Hepatocyte (in vitro differentiated cells): ENCODE measurements at regions not wholly inside any gene's neighbourhood (a gene's known extent, or its start where the extent isn't known, plus 50 kb on each side); places are given as distances from the start of the nearest gene placed in this dataset.

Experiments
- DNase-seq: peaks from one replicate; pipeline ENCODE4 v3.0.0-alpha.2; 2016; ENCODE audit warnings: low spot score
- H2AFZ ChIP-seq: fragments of 200-600 bp; sonication (generic); 2 replicates; pipeline ENCODE4 v1.6.0; 2016; ENCODE audit warnings: antibody characterized with exemption, mild to moderate bottlenecking
- H3K27ac ChIP-seq: fragments of 200-600 bp; sonication (generic); 2 replicates; pipeline ENCODE4 v1.5.1; 2016; ENCODE audit warnings: mild to moderate bottlenecking
- H3K27me3 ChIP-seq: fragments of 200-600 bp; sonication (generic); 2 replicates; pipeline ENCODE4 v1.6.1; 2016
- H3K36me3 ChIP-seq: fragments of 200-600 bp; sonication (generic); replicated peaks from 2 replicates; pipeline ENCODE4 v1.5.1; 2016; ENCODE audit warnings: low read depth; ENCODE audit not compliant: insufficient read depth
- H3K4me1 ChIP-seq: fragments of 200-600 bp; sonication (generic); 2 replicates; pipeline ENCODE4 v1.5.1; 2016; ENCODE audit warnings: mild to moderate bottlenecking, moderate library complexity; ENCODE audit not compliant: insufficient read depth
- H3K4me2 ChIP-seq: fragments of 200-600 bp; sonication (generic); 2 replicates; pipeline ENCODE4 v1.6.0; 2016
- H3K4me3 ChIP-seq: fragments of 200-600 bp; sonication (generic); 2 replicates; pipeline ENCODE4 v1.5.1; 2016; ENCODE audit warnings: mild to moderate bottlenecking
- H3K79me2 ChIP-seq: fragments of 200-600 bp; sonication (generic); 2 replicates; pipeline ENCODE4 v1.6.0; 2017; ENCODE audit warnings: mild to moderate bottlenecking
- H3K9me2 ChIP-seq: fragments of 200-600 bp; sonication (generic); replicated peaks from 2 replicates; pipeline ENCODE4 v1.6.0; 2017; ENCODE audit warnings: mild to moderate bottlenecking; ENCODE audit not compliant: insufficient read depth
- H3K9me3 ChIP-seq: fragments of 200-600 bp; sonication (generic); 2 replicates; pipeline ENCODE4 v1.5.1; 2016; ENCODE audit warnings: low read depth, mild to moderate bottlenecking
- H4K20me1 ChIP-seq: fragments of 200-600 bp; sonication (generic); 2 replicates; pipeline ENCODE4 v1.6.0; 2016; ENCODE audit warnings: mild to moderate bottlenecking; ENCODE audit not compliant: insufficient read depth, poor library complexity, severe bottlenecking
- EZH2 ChIP-seq: fragments of 200-600 bp; sonication (generic); IDR thresholded peaks from 2 replicates; pipeline ENCODE4 v1.6.1; 2016; ENCODE audit warnings: antibody characterized with exemption, mild to moderate bottlenecking, borderline replicate concordance
- EZH2phosphoT487 ChIP-seq: fragments of 200-600 bp; sonication (generic); IDR thresholded peaks from one replicate; pipeline ENCODE4 v1.6.1; 2018; ENCODE audit warnings: antibody characterized with exemption, mild to moderate bottlenecking, low read depth, moderate library complexity; ENCODE audit not compliant: unreplicated experiment, severe bottlenecking
- WGBS: methylation state at CpG from one replicate; pipeline ENCODE4 v1.1.6; 2016; ENCODE audit warnings: low lambda C conversion rate; ENCODE audit errors: missing lambda C conversion rate; 5-methylcytosine and 5-hydroxymethylcytosine counted together
- TF ChIP-seq, protein P1 (sequence below): fragments of 200-600 bp; sonication (generic); IDR thresholded peaks from 2 replicates; pipeline ENCODE4 v1.5.1; 2016; ENCODE audit warnings: antibody characterized with exemption, mild to moderate bottlenecking; ENCODE audit not compliant: poor library complexity

DNA sequence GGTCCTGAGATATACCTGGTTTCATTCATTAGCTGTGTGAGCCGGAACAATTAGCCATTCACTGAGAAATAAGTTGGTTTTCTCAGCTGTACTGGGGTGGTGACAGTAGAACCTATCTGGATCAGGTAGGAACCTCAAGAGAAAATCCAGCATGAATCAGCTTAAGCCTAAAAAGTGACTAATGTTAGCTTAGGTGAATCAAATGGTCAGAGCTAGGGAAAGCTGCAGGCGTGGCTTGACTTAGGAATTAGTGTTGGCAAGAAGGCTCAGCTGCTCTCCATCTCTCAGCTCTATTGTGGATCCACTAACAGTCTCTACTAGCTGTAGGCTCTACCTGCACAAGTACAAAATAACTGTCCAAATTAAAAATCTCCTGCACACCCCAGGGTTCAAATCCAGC lies 1025.5 kb downstream of the RAB28 start:
- H3K4me1 ChIP-seq = no peaks in the 10 kb centered on the region
- TF ChIP-seq EZH2phosphoT487 (no peak), EZH2 (no peak)
- TF ChIP-seq, protein P1, sequence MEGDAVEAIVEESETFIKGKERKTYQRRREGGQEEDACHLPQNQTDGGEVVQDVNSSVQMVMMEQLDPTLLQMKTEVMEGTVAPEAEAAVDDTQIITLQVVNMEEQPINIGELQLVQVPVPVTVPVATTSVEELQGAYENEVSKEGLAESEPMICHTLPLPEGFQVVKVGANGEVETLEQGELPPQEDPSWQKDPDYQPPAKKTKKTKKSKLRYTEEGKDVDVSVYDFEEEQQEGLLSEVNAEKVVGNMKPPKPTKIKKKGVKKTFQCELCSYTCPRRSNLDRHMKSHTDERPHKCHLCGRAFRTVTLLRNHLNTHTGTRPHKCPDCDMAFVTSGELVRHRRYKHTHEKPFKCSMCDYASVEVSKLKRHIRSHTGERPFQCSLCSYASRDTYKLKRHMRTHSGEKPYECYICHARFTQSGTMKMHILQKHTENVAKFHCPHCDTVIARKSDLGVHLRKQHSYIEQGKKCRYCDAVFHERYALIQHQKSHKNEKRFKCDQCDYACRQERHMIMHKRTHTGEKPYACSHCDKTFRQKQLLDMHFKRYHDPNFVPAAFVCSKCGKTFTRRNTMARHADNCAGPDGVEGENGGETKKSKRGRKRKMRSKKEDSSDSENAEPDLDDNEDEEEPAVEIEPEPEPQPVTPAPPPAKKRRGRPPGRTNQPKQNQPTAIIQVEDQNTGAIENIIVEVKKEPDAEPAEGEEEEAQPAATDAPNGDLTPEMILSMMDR = no peak
- H3K4me2 ChIP-seq = no peak overlapping the region
- H3K27me3 ChIP-seq = no peaks in the 10 kb centered on the region
- WGBS = 92% methylated on average over 2 of the region's 2 CpGs
- no peak overlapping the region for H3K4me3 ChIP-seq
- no peaks in the 10 kb centered on the region for H3K79me2 ChIP-seq
- H4K20me1 ChIP-seq = no peaks in the 10 kb centered on the region
- H2AFZ ChIP-seq = no peak overlapping the region
- no peak overlapping the region for H3K27ac ChIP-seq
- H3K36me3 ChIP-seq = no peaks in the 10 kb centered on the region
- no peaks in the 10 kb centered on the region for H3K9me3 ChIP-seq
- H3K9me2 ChIP-seq = no peaks in the 10 kb centered on the region
- no peak for DNase-seq

DNA sequence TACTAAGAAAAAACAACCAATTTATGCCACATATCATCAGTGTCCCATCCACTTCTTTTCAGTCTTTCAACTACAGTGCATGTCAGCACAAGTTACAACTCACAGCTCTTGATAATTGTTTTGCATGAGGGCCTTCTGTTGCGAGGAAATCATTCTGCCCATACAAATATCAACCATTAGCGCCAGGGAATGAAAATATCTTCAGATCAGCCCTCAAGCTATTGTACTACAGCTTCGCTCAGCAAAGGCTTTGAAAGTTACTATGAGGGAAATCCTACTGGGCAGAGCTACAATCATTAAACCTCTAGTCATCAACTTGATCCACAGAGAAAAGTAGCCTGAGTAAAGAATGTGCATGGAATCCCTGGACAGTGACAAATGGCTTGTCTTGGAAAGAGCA lies 1023.6 kb upstream of the HS3ST1 start:
- no peak overlapping the region for H3K4me3 ChIP-seq
- WGBS = 80% methylated on average over 3 of the region's 3 CpGs
- no peaks in the 10 kb centered on the region for H3K79me2 ChIP-seq
- H3K36me3 ChIP-seq = no peaks in the 10 kb centered on the region
- no peaks in the 10 kb centered on the region for H3K27me3 ChIP-seq
- H3K9me3 ChIP-seq = no peaks in the 10 kb centered on the region
- no peak overlapping the region for H3K4me2 ChIP-seq
- H3K4me1 ChIP-seq = no peaks in the 10 kb centered on the region
- no peaks in the 10 kb centered on the region for H3K9me2 ChIP-seq
- H3K27ac ChIP-seq = no peak overlapping the region
- H4K20me1 ChIP-seq = no peaks in the 10 kb centered on the region
- TF ChIP-seq EZH2phosphoT487 = no peak
- TF ChIP-seq EZH2 = no peak
- TF ChIP-seq, protein P1 = no peak
- H2AFZ ChIP-seq = no peak overlapping the region
- no peak for DNase-seq

DNA sequence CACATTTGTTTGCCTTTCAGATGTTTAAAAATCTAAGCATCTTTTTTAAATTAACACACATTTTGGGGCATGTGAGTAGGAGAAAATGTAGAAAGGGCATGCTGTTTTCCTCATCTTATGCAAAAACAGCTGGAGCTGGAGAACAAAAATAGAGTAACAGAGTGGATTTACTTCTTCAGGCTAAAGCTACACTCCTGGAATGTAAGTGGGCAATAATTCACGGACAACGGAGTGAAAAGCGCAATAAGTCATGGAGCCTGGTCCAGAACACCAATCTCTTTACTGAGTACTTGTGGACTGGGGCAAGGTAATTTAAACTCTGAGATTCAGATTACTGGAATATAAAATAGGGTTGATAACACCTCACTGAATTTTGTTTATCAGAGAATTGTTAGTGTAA lies 1018.8 kb upstream of the HS3ST1 start:
- 28% methylated on average over 3 of the region's 3 CpGs for WGBS
- DNase-seq = no peak
- TF ChIP-seq, protein P1 = no peak
- no peak for TF ChIP-seq EZH2
- no peak for TF ChIP-seq EZH2phosphoT487

DNA sequence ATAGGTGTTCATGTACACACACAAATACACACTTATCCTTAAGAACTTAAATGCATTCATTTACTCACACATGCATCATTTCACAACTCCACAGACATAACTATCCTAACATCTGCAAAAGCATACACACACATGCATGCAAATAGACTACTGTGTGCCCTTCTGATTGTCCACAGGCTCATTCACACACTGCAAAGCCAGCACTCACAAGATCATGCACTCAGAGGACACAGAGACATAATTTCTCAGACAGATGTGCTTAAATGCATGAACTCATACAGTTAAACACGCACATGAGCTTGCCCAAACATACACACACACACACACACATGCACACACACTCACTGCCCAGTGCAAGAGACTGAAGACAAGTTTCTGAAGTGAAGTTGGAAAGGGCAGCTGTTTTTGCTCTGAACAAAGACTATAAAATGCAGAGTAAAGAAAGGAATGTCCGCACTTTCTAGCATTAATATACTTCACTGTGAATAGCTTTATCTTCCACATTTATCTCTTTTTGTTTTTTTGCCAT lies 1018.0 kb upstream of the HS3ST1 start:
- Histone ChIP-seq H3K27me3 (no peaks in the 10 kb centered on the region), H3K4me1 (peaks cover 10% of the 10 kb centered on the region), H3K36me3 (no peaks in the 10 kb centered on the region), H3K79me2 (no peaks in the 10 kb centered on the region), H3K9me3 (no peaks in the 10 kb centered on the region), H2AFZ (no peak overlapping the region), H3K27ac (peak overlapping the region; percentile 35), H3K9me2 (no peaks in the 10 kb centered on the region), H3K4me3 (no peak overlapping the region), H4K20me1 (no peaks in the 10 kb centered on the region), H3K4me2 (peak overlapping the region; percentile 33)
- no peak for TF ChIP-seq EZH2
- no peak for TF ChIP-seq EZH2phosphoT487
- TF ChIP-seq, protein P1 = no peak
- peak; percentile 46 for DNase-seq
- WGBS = 34% methylated on average over 2 of the region's 2 CpGs

More for the DNA sequence above, 1018.8 kb upstream of the HS3ST1 start:
- Histone ChIP-seq H3K4me2 (peak overlapping the region; percentile 18), H3K9me3 (no peaks in the 10 kb centered on the region), H3K4me1 (peaks cover 10% of the 10 kb centered on the region), H3K27me3 (no peaks in the 10 kb centered on the region), H3K4me3 (no peak overlapping the region), H4K20me1 (no peaks in the 10 kb centered on the region), H3K27ac (peak overlapping the region; percentile 35), H3K9me2 (no peaks in the 10 kb centered on the region), H3K36me3 (no peaks in the 10 kb centered on the region), H3K79me2 (no peaks in the 10 kb centered on the region), H2AFZ (no peak overlapping the region)
